Cardiac muscle cell (in vitro differentiated cells and primary cell): ENCODE measurements at regions not wholly inside any gene's neighbourhood (a gene's known extent, or its start where the extent isn't known, plus 50 kb on each side); places are given as distances from the start of the nearest gene placed in this dataset.

Experiments
- DNase-seq, 2 donors: peaks; one replicate each; pipeline versions ENCODE4 v3.0.0 to v3.0.0-alpha.2; 2010 to 2017; ENCODE audit warnings: low read depth in 1 of 2, low spot score in 1 of 2
- H3K27ac ChIP-seq: fragments of 200-600 bp; sonication (generic); 2 replicates; pipeline ENCODE4 v1.5.1; 2016
- H3K27me3 ChIP-seq: fragments of 200-600 bp; sonication (generic); 2 replicates; pipeline ENCODE4 v1.6.0; 2016; ENCODE audit warnings: control low read depth
- H3K36me3 ChIP-seq: fragments of 200-600 bp; sonication (generic); 2 replicates; pipeline ENCODE4 v1.5.1; 2016; ENCODE audit warnings: control low read depth
- H3K4me1 ChIP-seq: fragments of 200-600 bp; sonication (generic); 2 replicates; pipeline ENCODE4 v1.8.1; 2017; ENCODE audit warnings: low read depth, mild to moderate bottlenecking, mixed run types
- H3K4me3 ChIP-seq: fragments of 200-600 bp; sonication (generic); 2 replicates; pipeline ENCODE4 v1.5.1; 2016; ENCODE audit warnings: mild to moderate bottlenecking
- H3K9me3 ChIP-seq: fragments of 200-600 bp; sonication (generic); 2 replicates; pipeline ENCODE4 v1.5.1; 2017; ENCODE audit warnings: low read depth, mild to moderate bottlenecking, control low read depth
- CTCF ChIP-seq: IDR thresholded peaks from 2 replicates; pipeline ENCODE4 v1.5.1; 2012; ENCODE audit warnings: low read depth, mild to moderate bottlenecking, low read length

GRCh38 chr17:77478899-77479298 is 338.1 kb downstream of the SEC14L1 start:
- no peaks in the 10 kb centered on the region for H3K27me3 ChIP-seq
- peaks cover 8% of the 10 kb centered on the region for H3K36me3 ChIP-seq
- H3K4me3 ChIP-seq, result no peak overlapping the region
- no peak for DNase-seq
- no peaks in the 10 kb centered on the region for H3K9me3 ChIP-seq
- peaks cover 72% of the 10 kb centered on the region for H3K4me1 ChIP-seq
- TF ChIP-seq CTCF, result no peak
- peak overlapping the region; percentile 67 for H3K27ac ChIP-seq

GRCh38 chr17:77479372-77480198 is 338.8 kb downstream of the SEC14L1 start:
- Histone ChIP-seq H3K9me3 (no peaks in the 10 kb centered on the region), H3K36me3 (peaks cover 8% of the 10 kb centered on the region), H3K27ac (peak overlapping the region; percentile 67), H3K27me3 (no peaks in the 10 kb centered on the region), H3K4me1 (peaks cover 65% of the 10 kb centered on the region), H3K4me3 (no peak overlapping the region)
- DNase-seq, result no peak
- no peak for TF ChIP-seq CTCF

DNA sequence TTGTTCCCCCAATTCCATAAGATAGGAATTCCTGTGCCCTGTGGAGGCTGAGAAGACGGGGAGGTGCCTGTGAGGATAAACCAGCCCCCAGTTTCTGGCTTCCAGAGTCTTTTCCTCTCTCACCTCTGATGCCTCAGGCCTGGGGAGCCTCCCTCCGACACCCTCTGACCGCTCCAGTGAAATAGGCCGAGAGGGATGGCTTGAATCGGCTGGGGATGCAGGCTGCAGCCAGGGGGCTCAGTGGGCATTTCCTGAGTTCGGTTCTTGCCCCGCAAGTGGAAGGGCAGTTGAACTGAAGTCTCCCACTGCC is 339.4 kb downstream of the SEC14L1 start:
- no peak for DNase-seq
- peaks cover 61% of the 10 kb centered on the region for H3K4me1 ChIP-seq
- no peak for TF ChIP-seq CTCF
- H3K4me3 ChIP-seq, result no peak overlapping the region
- H3K27me3 ChIP-seq, result no peaks in the 10 kb centered on the region
- H3K9me3 ChIP-seq, result no peaks in the 10 kb centered on the region
- H3K36me3 ChIP-seq, result peaks cover 8% of the 10 kb centered on the region
- H3K27ac ChIP-seq, result peak overlapping the region; percentile 67

DNA sequence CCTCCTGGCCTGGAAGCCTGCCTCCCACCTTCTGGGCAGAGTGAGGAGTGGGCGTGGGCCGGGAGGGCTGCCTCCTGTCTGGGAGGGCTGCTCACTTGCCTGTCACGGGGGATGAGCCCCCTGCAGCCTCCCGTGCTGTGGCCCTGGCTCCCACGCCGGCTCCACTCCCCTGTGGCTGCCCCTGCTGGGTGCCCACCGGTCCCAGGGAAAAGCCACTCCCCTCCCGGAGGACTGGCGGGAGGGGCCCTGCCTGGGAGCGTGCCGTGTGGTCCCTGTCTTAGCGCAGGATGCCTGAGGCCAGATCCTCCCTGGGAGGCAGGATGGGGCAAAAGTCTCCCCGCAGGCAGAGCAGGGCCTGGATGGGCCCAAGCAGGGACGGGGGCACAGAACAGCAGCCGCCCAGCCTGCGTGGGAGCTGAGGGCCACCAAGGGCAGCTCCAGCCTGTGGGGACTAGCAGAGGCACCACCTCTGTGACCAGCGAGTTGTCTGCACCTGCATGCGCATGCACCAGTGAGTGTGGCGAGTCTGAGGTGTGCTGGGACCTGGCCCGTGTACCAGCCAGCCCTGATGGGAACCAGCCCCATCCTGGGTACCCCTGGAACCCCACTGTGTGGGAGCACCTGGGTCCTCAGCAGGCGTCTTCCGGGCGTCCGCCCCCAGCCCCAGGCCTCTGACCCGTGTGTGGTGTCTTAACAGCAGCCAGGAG is 339.9 kb downstream of the SEC14L1 start:
- Histone ChIP-seq H3K36me3 (peaks cover 8% of the 10 kb centered on the region), H3K27me3 (no peaks in the 10 kb centered on the region), H3K27ac (peak overlapping the region; percentile 67), H3K4me1 (peaks cover 55% of the 10 kb centered on the region), H3K4me3 (no peak overlapping the region), H3K9me3 (no peaks in the 10 kb centered on the region)
- TF ChIP-seq CTCF, result no peak
- no peak for DNase-seq

GRCh38 chr17:77481476-77482374 is 341.0 kb downstream of the SEC14L1 start:
- TF ChIP-seq CTCF, result no peak
- Histone ChIP-seq H3K27me3 (no peaks in the 10 kb centered on the region), H3K4me3 (no peak overlapping the region), H3K36me3 (peaks cover 8% of the 10 kb centered on the region), H3K4me1 (peaks cover 45% of the 10 kb centered on the region), H3K9me3 (no peaks in the 10 kb centered on the region), H3K27ac (peak overlapping the region; percentile 67)
- DNase-seq, result peak in 1 of 2 donors; percentile 37
